ENCODE measurements at regions not wholly inside any gene's neighbourhood (a gene's known extent, or its start where the extent isn't known, plus 50 kb on each side); places are given as distances from the start of the nearest gene placed in this dataset.
"Not testable (repeated sequence)": the region's sequence is repeated elsewhere in the genome, so short reads cannot be mapped to it uniquely, and the experiment has no call there.

- Histone ChIP-seq H3K4me1 (ENCODE audit: control insufficient read depth, extremely low read depth, insufficient read depth, low read length) (no peaks in the 10 kb centered on the region), H3K4me3 (replicated peaks in 1 of 3; ENCODE audit: insufficient read depth in 1 of 3, low read depth in 1 of 3, low read length in 3 of 3) (no peak overlapping the region), H3K9ac (replicated peaks; ENCODE audit: extremely low read depth, insufficient read depth, low read length) (no peak overlapping the region), H3K79me2 (ENCODE audit: control insufficient read depth, insufficient read depth, low read length) (no peaks in the 10 kb centered on the region), H3K27me3 (ENCODE audit: control insufficient read depth in 2 of 2, insufficient read depth in 2 of 2, low read length in 2 of 2) (peaks cover 17% of the 10 kb centered on the region in 2 experiments), H3K27ac (ENCODE audit: insufficient read depth, low read depth, low read length) (no peak overlapping the region), H4K20me1 (replicated peaks; ENCODE audit: control insufficient read depth, extremely low read depth, insufficient read depth, low read length) (no peaks in the 10 kb centered on the region), H3K9me1 (replicated peaks; ENCODE audit: control insufficient read depth, extremely low read depth, insufficient read depth, low read length) (no peaks in the 10 kb centered on the region), H3K36me3 (ENCODE audit: control insufficient read depth in 2 of 2, extremely low read depth in 1 of 2, insufficient read depth in 2 of 2, low read length in 2 of 2) (no peaks in the 10 kb centered on the region), H3K4me2 (ENCODE audit: insufficient read depth, low read length) (no peak overlapping the region), H2AFZ (ENCODE audit: low read depth, low read length) (no peak overlapping the region), H3K9me3 (replicated peaks; ENCODE audit: control insufficient read depth, insufficient read depth, low read length) (no peaks in the 10 kb centered on the region)
- dilution Hi-C loops (cut with MboI; ENCODE audit: extremely low pct_ligation_motif_present, low sequenced_read_pairs) = no loop called here
- no peak for TF ChIP-seq POLR2A (IDR thresholded peaks at IDR 0.05; ENCODE audit: low read depth, low read length)
- CTCF ChIA-PET = interaction anchor here (1.0 to 1.2 kb wide), 3 partner anchors 14 to 86 kb away, joined by 3 read pairs; no protein-coding TSS in a partner anchor
- BruUV-seq (replicated peaks) = no TSS peak
- no peak for FAIRE-seq
- POLR2A ChIA-PET = no interaction called here
- intact Hi-C loops (cut with micrococcal nuclease) = no loop called here
- DNase-seq (ENCODE audit: low read depth, low spot score) = no peak
Observed at GRCh38 chr22:22057617-22058378, 75.2 kb upstream of the TOP3B start.

GRCh38 chr22:22056809-22057594 lies 74.4 kb upstream of the TOP3B start:
- H3K4me2 ChIP-seq (ENCODE audit: insufficient read depth, low read length); H3K27ac ChIP-seq (ENCODE audit: insufficient read depth, low read depth, low read length); DNase-seq (ENCODE audit: low read depth, low spot score); dilution Hi-C loops (cut with MboI; ENCODE audit: extremely low pct_ligation_motif_present, low sequenced_read_pairs); H2AFZ ChIP-seq (ENCODE audit: low read depth, low read length); H3K4me1 ChIP-seq (ENCODE audit: control insufficient read depth, extremely low read depth, insufficient read depth, low read length); H3K9me3 ChIP-seq (replicated peaks; ENCODE audit: control insufficient read depth, insufficient read depth, low read length); FAIRE-seq; H3K79me2 ChIP-seq (ENCODE audit: control insufficient read depth, insufficient read depth, low read length); H3K36me3 ChIP-seq (ENCODE audit: control insufficient read depth in 2 of 2, extremely low read depth in 1 of 2, insufficient read depth in 2 of 2, low read length in 2 of 2); BruUV-seq (replicated peaks); POLR2A ChIA-PET; H3K9ac ChIP-seq (replicated peaks; ENCODE audit: extremely low read depth, insufficient read depth, low read length); H4K20me1 ChIP-seq (replicated peaks; ENCODE audit: control insufficient read depth, extremely low read depth, insufficient read depth, low read length); H3K9me1 ChIP-seq (replicated peaks; ENCODE audit: control insufficient read depth, extremely low read depth, insufficient read depth, low read length); intact Hi-C loops (cut with micrococcal nuclease); H3K4me3 ChIP-seq (replicated peaks in 1 of 3; ENCODE audit: insufficient read depth in 1 of 3, low read depth in 1 of 3, low read length in 3 of 3); CTCF ChIA-PET: not testable (repeated sequence)
- peaks cover 17% of the 10 kb centered on the region in 2 experiments for H3K27me3 ChIP-seq (ENCODE audit: control insufficient read depth in 2 of 2, insufficient read depth in 2 of 2, low read length in 2 of 2)

DNA sequence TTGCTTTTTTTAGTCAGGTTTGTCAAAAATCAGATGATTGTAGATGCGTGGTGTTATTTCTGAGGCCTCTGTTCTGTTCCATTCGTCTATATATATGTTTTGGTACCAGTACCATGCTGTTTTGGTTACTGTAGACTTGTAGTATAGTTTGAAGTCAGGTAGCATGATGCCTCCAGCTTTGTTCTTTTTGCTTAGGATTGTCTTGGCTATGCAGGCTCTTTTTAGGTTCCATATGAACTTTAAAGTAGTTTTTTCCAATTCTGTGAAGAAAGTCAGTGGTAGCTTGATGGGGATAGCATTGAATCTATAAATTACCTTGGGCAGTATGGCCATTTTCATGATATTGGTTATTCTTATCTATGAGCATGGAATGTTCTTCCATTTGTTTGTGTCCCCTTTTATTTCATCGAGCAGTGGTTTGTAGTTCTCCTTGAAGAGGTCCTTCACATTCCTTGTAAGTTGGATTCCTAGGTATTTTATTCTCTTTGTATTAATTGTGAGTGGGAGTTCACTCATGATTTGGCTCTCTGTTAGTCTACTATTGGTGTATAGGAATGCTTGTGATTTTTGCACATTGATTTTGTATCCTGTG lies 70.1 kb upstream of the TOP3B start:
- H3K4me3 ChIP-seq (replicated peaks in 1 of 3; ENCODE audit: insufficient read depth in 1 of 3, low read depth in 1 of 3, low read length in 3 of 3); POLR2A ChIA-PET; H3K9me1 ChIP-seq (replicated peaks; ENCODE audit: control insufficient read depth, extremely low read depth, insufficient read depth, low read length); H3K4me1 ChIP-seq (ENCODE audit: control insufficient read depth, extremely low read depth, insufficient read depth, low read length); H2AFZ ChIP-seq (ENCODE audit: low read depth, low read length); H3K9ac ChIP-seq (replicated peaks; ENCODE audit: extremely low read depth, insufficient read depth, low read length); H3K36me3 ChIP-seq (ENCODE audit: control insufficient read depth in 2 of 2, extremely low read depth in 1 of 2, insufficient read depth in 2 of 2, low read length in 2 of 2); CTCF ChIA-PET; H3K79me2 ChIP-seq (ENCODE audit: control insufficient read depth, insufficient read depth, low read length); H3K27ac ChIP-seq (ENCODE audit: insufficient read depth, low read depth, low read length); intact Hi-C loops (cut with micrococcal nuclease); H3K9me3 ChIP-seq (replicated peaks; ENCODE audit: control insufficient read depth, insufficient read depth, low read length); DNase-seq (ENCODE audit: low read depth, low spot score); H4K20me1 ChIP-seq (replicated peaks; ENCODE audit: control insufficient read depth, extremely low read depth, insufficient read depth, low read length); H3K4me2 ChIP-seq (ENCODE audit: insufficient read depth, low read length); dilution Hi-C loops (cut with MboI; ENCODE audit: extremely low pct_ligation_motif_present, low sequenced_read_pairs); BruUV-seq (replicated peaks); FAIRE-seq: not testable (repeated sequence)
- H3K27me3 ChIP-seq (ENCODE audit: control insufficient read depth in 2 of 2, insufficient read depth in 2 of 2, low read length in 2 of 2) = peaks cover 6 to 11% of the 10 kb centered on the region in 2 experiments

DNA sequence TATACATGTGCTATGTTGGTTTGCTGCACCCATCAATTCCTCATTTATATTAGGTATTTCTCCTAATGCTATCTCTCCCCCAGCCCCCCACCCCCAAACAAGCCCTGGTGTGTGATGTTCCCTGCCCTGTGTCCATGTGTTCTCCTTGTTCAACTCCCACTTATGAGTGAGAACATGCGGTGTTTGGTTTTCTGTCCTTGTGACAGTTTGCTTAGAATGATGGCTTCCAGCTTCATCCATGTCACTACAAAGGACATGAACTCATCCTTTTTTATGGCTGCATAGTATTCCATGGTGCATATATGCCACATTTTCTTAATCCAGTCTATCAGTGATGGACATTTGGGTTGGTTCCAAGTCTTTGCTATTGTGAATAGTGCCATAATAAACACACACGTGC lies 68.4 kb upstream of the TOP3B start:
- DNase-seq (ENCODE audit: low read depth, low spot score); H3K9me3 ChIP-seq (replicated peaks; ENCODE audit: control insufficient read depth, insufficient read depth, low read length); H3K9ac ChIP-seq (replicated peaks; ENCODE audit: extremely low read depth, insufficient read depth, low read length); CTCF ChIA-PET; H3K9me1 ChIP-seq (replicated peaks; ENCODE audit: control insufficient read depth, extremely low read depth, insufficient read depth, low read length); H4K20me1 ChIP-seq (replicated peaks; ENCODE audit: control insufficient read depth, extremely low read depth, insufficient read depth, low read length); H3K4me2 ChIP-seq (ENCODE audit: insufficient read depth, low read length); H3K4me3 ChIP-seq (replicated peaks in 1 of 3; ENCODE audit: insufficient read depth in 1 of 3, low read depth in 1 of 3, low read length in 3 of 3); FAIRE-seq; BruUV-seq (replicated peaks); H3K27ac ChIP-seq (ENCODE audit: insufficient read depth, low read depth, low read length); H3K36me3 ChIP-seq (ENCODE audit: control insufficient read depth in 2 of 2, extremely low read depth in 1 of 2, insufficient read depth in 2 of 2, low read length in 2 of 2); dilution Hi-C loops (cut with MboI; ENCODE audit: extremely low pct_ligation_motif_present, low sequenced_read_pairs); H3K79me2 ChIP-seq (ENCODE audit: control insufficient read depth, insufficient read depth, low read length); POLR2A ChIA-PET; H3K4me1 ChIP-seq (ENCODE audit: control insufficient read depth, extremely low read depth, insufficient read depth, low read length); intact Hi-C loops (cut with micrococcal nuclease); H2AFZ ChIP-seq (ENCODE audit: low read depth, low read length): not testable (repeated sequence)
- H3K27me3 ChIP-seq (ENCODE audit: control insufficient read depth in 2 of 2, insufficient read depth in 2 of 2, low read length in 2 of 2) = peaks cover 13 to 16% of the 10 kb centered on the region in 2 experiments

Measured in endothelial cell of umbilical vein (primary cell).